Fibroblast of the conjunctiva (primary cell): ENCODE measurements at regions not wholly inside any gene's neighbourhood (a gene's known extent, or its start where the extent isn't known, plus 50 kb on each side); places are given as distances from the start of the nearest gene placed in this dataset.
A peak's percentile ranks its signal among the peaks of the same experiment; 100 is the strongest.

Experiments
- DNase-seq: peaks from one replicate; pipeline ENCODE4 v3.0.0-alpha.2; 2010; ENCODE audit warnings: low read depth

DNA sequence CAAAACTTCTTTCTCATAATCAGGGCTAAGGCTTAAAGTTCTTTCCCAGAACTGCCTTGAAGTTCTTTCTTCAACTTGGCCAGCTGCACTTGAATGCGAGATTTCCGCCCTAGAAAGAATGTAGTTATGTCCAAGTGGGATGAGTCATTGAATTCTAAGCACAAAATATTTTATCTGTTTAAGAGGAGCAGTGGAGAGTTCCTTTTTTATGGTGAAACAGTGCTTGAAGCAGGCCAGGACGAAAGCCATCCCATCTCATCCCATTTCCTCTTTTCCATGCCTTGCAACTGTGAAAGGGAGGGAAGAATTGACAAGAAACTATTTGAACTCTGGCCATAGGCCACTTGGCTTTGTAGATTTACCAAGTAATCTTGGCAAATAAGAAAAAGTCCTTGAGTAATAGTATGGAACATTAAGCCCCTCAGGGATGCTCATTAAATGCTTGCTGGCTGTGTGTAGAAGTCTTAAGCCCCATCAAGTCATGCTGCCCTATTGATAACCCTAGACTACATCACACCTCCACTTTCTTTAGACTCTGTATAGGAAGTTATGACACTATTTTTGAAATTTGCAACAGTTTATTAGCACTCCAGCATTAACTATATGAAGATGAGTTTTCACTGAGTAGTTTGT is 174.5 kb downstream of the KCTD12 start:
- DNase-seq: peak; percentile 92

DNA sequence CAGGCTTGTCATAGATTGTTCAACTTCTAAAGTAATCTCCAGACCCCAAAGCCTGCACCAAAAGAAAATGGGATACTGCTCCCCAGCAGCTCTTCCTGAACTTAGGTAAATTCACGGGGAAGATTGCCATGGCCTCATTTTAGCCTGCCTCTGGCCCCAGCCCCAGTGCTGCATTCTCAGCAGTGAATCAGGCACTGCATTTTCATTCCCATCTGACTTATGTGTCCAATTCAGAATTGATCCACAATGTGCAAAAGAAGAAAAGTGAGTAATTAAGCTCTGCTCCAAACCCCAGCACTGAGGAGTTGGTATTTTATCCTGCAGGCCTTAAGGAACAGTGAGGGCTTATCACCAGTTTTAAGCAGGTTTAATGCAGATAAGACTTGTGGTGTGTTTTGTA is 176.4 kb downstream of the KCTD12 start:
- no peak for DNase-seq

GRCh38 chr13:76708138-76708688 is 178.0 kb downstream of the KCTD12 start:
- DNase-seq: no peak

DNA sequence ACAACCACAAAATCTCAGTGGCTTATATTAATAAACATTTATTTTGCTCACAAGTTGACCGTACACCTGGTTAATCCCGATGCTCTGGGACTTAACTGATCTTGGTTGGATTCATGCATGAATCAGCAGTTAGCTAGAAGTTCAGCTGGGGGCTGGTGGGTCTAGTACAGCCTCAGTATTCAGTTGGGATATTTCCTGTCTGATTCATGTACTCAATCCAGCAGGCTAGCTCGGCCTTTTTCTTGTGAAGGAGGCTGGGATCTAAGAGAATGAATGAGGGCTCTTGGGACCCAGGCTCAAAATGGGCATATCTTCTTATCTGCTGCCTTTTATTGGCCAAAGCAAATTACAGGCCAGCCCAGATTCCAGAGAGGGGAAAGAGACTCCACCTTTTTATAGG is 178.8 kb downstream of the KCTD12 start:
- DNase-seq: no peak

DNA sequence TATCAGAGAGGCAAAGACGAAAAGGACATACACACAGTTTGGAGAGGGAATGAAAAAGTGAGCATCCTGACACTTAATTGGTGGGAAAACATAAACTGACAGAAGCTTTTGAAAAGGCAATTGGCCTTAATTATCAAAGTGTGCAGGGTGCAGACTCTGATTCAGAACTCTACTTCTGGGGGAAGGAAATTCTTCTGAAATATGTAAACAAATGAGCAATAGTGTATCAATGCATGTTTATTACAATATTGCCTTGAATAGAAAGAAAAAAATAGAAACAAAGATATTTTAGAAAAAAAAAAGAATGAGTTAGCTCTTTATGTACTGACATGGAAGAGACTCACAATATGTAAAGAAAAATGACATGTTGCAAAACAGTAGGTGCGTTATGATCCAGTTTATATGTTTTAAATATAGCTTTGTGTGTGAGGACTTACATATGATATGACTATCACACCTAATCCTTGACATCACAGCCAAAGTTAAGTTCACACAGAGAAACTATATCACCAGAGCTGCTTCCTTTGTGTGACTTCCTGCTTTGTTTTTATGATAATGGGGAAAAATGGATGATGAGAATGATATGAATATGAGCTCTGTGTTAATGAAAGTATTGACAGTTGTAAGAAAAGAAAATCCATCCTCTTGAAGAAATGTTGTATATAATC is 182.4 kb downstream of the KCTD12 start:
- DNase-seq: no peak

GRCh38 chr13:76703216-76703615 is 183.0 kb downstream of the KCTD12 start:
- DNase-seq: no peak

GRCh38 chr13:76697288-76697687 is 188.9 kb downstream of the KCTD12 start:
- no peak for DNase-seq

DNA sequence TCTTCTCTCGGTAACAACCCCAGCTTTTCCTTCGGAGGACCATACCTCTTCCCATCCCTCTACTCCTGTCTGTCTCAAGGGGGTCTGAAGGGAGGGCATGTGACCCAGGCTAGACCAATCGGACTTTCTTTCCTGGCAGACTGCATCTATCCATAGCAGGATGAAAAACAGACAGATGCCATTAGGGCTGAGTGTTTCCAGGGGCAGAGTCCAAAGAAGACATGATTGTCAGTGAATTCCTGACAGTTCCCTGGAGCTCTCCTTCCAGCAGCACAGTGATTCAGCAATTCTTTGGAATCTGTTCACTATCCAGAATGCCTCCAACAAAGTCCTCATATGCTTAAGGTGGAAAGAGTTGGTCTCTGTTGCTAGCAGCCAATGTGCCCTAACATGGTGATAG is 189.8 kb downstream of the KCTD12 start:
- no peak for DNase-seq

GRCh38 chr13:76693086-76693485 is 193.1 kb downstream of the KCTD12 start:
- no peak for DNase-seq

DNA sequence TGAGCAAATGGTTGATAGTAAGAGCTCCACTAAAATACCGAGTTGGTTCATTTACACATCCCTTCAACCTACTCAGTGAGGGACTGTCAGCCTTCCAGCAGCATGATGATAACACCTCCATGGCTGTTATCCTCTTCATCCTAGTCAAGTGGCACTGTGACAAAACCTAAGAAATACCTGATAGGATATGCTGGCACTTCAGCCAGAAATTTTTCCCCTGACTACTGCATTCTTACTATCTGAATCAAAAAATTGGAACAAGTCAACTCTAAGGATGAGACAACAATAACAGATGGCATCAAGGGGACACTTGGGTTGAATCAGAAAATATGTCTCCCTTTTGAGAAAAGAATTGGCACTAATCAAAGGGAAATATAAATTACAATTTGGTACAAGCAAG is 193.9 kb downstream of the KCTD12 start:
- DNase-seq: no peak

GRCh38 chr13:76690611-76691010 is 195.6 kb downstream of the KCTD12 start:
- DNase-seq: no peak

DNA sequence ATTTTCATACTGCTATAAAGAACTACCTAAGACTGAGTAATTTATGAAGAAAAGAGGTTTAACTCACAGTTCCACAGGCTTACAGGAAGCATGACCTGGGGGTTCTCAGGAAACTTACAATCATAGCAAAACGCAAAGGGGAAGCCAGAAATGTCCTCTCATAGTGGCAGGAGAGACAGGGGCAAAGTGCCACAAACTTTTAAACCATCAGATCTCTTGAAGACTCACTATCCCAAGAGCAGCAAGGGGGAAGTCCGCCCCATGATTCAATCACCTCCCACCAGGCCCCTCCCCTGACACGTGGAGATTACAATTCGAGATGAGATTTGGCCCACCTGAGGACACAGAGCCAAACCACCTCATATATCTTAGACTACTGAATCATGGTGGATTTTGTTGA is 198.7 kb downstream of the KCTD12 start:
- DNase-seq: no peak

DNA sequence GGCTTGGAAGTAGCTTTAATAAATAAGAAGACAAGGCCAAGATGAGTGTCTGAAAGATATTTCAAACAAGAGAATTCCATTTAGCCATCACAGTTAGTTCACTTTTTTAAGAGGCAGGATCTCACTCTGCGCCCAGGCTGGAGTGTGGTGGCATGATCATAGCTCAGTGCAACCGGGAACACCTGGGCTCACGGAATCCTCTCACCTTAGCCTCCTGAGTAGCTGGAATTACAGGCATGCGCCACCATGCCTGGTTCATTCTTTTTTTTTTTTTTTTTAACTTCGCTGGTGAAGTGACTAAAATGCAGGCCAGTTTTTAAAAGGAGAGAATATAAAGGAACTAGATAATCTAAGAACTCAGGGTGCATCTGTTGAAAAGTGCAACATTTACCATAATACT is 200.3 kb downstream of the KCTD12 start:
- DNase-seq: no peak

GRCh38 chr13:76684336-76684735 is 201.9 kb downstream of the KCTD12 start:
- DNase-seq: no peak

DNA sequence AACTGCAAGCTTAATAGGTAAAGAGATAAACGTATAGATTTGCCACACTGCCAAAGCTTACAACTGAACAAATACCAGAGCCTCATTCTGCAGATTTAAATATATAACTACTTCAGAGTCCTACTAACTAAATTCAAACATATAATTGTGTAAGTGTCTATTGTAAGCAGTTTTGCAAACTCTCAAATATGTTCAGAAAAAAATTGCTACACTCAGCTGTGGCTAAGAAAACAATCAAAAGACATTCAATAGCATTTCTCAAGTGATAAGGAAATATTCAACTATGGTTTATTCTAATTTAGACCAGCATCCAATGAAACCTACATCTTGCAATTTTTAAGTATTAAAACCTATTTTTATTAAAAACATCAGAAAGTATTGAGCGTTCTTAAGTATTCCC is 202.4 kb downstream of the KCTD12 start:
- no peak for DNase-seq

DNA sequence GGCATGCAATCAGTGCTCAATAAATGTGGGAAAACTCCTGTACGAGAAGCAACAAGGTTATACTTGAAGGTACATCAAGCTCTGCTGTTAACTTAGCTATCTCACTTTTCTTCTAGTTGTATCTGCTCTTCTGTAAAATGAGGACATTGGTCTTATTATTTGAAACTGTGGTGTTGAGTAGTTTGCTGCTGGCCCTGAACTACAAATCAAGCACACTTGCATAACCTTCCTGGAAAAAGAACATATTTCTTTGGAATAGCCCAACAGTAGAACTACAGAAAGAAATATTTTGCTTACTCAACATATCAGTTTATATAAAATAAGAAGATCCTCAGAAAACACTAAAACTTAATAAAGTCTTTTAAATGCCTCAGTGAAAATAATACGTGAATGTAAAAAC is 203.0 kb downstream of the KCTD12 start:
- no peak for DNase-seq

DNA sequence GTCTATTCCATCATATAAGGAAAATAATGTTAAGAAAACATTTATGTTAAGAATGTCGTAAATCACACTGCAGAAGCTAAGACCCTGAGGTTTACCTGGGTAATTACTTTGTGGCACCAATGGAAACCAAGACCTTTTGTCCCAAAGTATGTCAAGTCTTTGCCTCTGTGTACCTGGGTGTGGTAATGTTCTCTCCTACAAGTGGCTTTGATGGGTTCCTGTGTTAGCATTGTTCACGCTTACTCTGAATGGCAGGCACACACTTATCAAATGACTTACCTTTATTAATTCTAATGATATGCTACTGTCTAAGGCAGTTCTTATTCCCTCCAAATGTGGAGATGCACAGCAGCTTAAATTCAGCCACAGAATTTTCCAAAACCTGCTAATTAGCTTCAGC is 206.1 kb downstream of the KCTD12 start:
- no peak for DNase-seq

GRCh38 chr13:76677043-76677442 is 209.2 kb downstream of the KCTD12 start:
- DNase-seq: peak; percentile 40

DNA sequence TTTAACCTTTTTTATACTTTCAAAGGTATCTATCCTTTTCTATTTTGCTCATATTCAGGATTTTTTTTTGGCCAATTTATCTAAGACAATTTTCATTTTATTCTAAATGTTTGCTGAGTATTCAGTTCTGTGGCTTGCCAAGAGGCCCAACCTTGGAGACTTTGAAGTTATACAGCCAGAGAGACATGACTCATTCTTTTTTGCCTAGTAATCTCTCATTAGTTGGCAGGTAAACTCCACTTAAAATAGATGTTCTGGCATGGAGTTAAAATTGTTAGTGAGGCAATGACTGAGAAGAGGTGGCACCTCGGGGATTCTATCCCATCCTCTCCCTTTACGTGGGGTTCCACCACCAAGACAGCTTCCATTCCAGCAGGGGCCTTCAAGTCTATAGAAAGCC is 213.8 kb downstream of the KCTD12 start:
- DNase-seq: no peak

DNA sequence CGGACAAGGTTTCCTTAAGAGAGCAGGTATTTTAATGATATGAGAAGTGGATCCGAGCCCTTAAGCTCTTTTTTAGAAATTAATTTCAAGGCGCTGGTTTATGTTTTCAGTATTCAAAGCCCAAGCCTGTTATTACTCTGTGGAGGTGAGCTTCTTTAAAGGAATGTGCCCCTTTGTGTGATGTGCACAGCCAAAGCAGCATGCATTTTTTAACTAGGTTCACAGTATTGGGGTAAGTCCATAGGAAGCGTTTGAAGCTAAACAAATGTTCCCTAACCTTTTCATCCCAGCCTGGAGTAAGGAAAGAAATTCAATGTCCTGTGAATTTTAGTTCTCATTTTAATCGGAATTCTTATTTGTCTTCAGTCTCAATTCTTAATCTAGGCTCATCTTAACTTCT is 217.5 kb downstream of the KCTD12 start:
- no peak for DNase-seq

DNA sequence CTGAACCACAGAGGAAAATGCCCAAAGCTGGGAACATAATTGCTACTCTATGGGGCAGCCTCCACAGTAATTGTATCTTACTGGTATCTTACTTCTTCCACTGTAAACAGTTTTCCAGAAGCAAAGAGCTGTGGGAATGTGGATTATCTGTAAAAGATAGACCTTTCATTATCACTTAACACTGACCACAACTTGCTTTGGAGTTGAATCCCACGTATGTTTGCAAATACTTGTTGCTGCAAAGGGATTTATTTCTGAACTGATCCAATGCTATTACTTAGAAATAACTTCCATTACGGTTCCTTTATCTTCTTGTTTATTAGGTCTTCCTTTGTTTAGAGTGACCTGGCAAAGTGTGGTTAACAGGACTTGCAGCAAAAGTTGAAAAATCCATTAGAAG is 218.1 kb downstream of the KCTD12 start:
- DNase-seq: no peak

- peak; percentile 74 for DNase-seq
These were observed 218.7 kb downstream of the KCTD12 start for GRCh38 chr13:76667551-76667950.

DNA sequence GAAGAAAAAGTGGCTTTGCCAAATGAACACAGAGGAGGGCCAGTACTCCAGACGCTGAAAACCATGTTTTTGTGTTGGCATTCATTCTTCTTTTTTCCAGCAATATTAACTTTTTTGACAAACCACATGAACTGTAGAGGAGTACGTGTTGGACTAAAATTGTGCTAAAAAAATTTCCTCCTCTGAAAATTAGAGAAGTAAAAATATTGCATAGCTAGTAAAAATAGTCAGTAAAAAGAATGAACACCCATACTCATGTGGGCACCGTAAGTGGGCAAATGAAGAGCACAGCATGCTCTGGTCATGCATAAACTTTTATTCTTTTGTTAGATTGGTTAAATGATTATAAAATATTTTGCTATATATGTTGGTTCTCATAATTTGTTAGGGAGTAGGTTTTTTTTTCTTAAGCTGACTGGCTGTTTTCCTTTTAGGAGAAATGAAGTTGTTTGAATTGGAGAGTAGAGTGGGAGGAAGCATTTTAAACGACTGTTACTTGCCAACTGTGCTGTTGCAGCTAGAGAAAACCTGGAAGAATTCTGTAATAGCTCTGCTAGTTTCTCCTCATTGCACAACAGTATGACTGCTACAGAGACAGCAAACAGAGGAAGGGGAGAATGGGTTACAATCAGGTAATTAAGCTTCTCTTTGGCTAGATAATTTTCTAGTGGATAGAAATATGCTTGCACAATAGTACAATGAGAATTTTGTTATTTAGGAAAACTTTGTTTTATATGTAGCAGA is 222.4 kb downstream of the KCTD12 start:
- DNase-seq: peak; percentile 32
